Ureter (tissue), 1 donor: ENCODE measurements at regions not wholly inside any gene's neighbourhood (a gene's known extent, or its start where the extent isn't known, plus 50 kb on each side); places are given as distances from the start of the nearest gene placed in this dataset.

Experiments used
- DNase-seq: peaks from one replicate; pipeline ENCODE4 v3.0.0-alpha.2; 2020; ENCODE audit warnings: low spot score
- donor health status: DM: yes; HTN: yes; CAD: no.

- DNase-seq = no peak
These were observed 699.9 kb downstream of the DSC3 start for GRCh38 chr18:30342675-30343074.

- no peak for DNase-seq
These were observed 707.8 kb downstream of the DSC3 start for GRCh38 chr18:30334781-30335180.

GRCh38 chr18:30333310-30333709 is 709.2 kb downstream of the DSC3 start:
- no peak for DNase-seq

- no peak for DNase-seq
These were observed 713.7 kb downstream of the DSC3 start for GRCh38 chr18:30328839-30329238.

GRCh38 chr18:30302181-30302580 is 740.4 kb downstream of the DSC3 start:
- no peak for DNase-seq

- DNase-seq = no peak
These were observed 743.8 kb downstream of the DSC3 start for GRCh38 chr18:30298769-30299168.

- DNase-seq = no peak
These were observed 753.7 kb downstream of the DSC3 start for GRCh38 chr18:30288662-30289414.

- no peak for DNase-seq
These were observed 761.6 kb downstream of the DSC3 start for GRCh38 chr18:30280861-30281470.

- no peak for DNase-seq
These were observed 762.4 kb downstream of the DSC3 start for GRCh38 chr18:30280186-30280585.

GRCh38 chr18:30277676-30278075 is 764.9 kb downstream of the DSC3 start:
- DNase-seq = no peak

- no peak for DNase-seq
These were observed 770.8 kb downstream of the DSC3 start for GRCh38 chr18:30271716-30272115.

- DNase-seq = no peak
These were observed 777.4 kb downstream of the DSC3 start for GRCh38 chr18:30265190-30265589.

GRCh38 chr18:30254331-30254730 is 788.2 kb downstream of the DSC3 start:
- no peak for DNase-seq

- no peak for DNase-seq
These were observed 794.5 kb downstream of the DSC3 start for GRCh38 chr18:30248056-30248455.

- DNase-seq = no peak
These were observed 796.6 kb downstream of the DSC3 start for GRCh38 chr18:30245766-30246455.

GRCh38 chr18:30234755-30235154 is 807.8 kb downstream of the DSC3 start:
- no peak for DNase-seq

- DNase-seq = no peak
These were observed 831.4 kb downstream of the DSC3 start for GRCh38 chr18:30211112-30211511.

- DNase-seq = no peak
These were observed 834.0 kb downstream of the DSC3 start for GRCh38 chr18:30208546-30208945.

- DNase-seq = no peak
These were observed 850.3 kb downstream of the DSC3 start for GRCh38 chr18:30192216-30192615.

- DNase-seq = no peak
These were observed 856.3 kb downstream of the DSC3 start for GRCh38 chr18:30186245-30186644.

- DNase-seq = no peak
These were observed 865.5 kb downstream of the DSC3 start for GRCh38 chr18:30177056-30177455.

- DNase-seq = no peak
These were observed 866.8 kb downstream of the DSC3 start for GRCh38 chr18:30175621-30176225.
